ENCODE measurements at regions not wholly inside any gene's neighbourhood (a gene's known extent, or its start where the extent isn't known, plus 50 kb on each side); places are given as distances from the start of the nearest gene placed in this dataset.
"Not testable (repeated sequence)": the region's sequence is repeated elsewhere in the genome, so short reads cannot be mapped to it uniquely, and the experiment has no call there.

- DNase-seq = not testable (repeated sequence)
These were observed 168.7 kb upstream of the NFIA start for GRCh38 chr1:60913708-60914107.

- no peak for DNase-seq
These were observed 169.3 kb upstream of the NFIA start for GRCh38 chr1:60913039-60913438.

- no peak for DNase-seq
These were observed 170.2 kb upstream of the NFIA start for GRCh38 chr1:60911966-60912697.

- no peak for DNase-seq
These were observed 174.2 kb upstream of the NFIA start for GRCh38 chr1:60908159-60908558.

GRCh38 chr1:60906526-60906925 lies 175.8 kb upstream of the NFIA start:
- DNase-seq = no peak

GRCh38 chr1:60906039-60906438 lies 176.3 kb upstream of the NFIA start:
- no peak for DNase-seq

- DNase-seq = no peak
These were observed 178.1 kb upstream of the NFIA start for GRCh38 chr1:60904099-60904851.

GRCh38 chr1:60903591-60903990 lies 178.8 kb upstream of the NFIA start:
- DNase-seq = no peak

- no peak for DNase-seq
These were observed 182.9 kb upstream of the NFIA start for GRCh38 chr1:60899464-60899863.

GRCh38 chr1:60898987-60899386 lies 183.4 kb upstream of the NFIA start:
- DNase-seq = no peak

GRCh38 chr1:60898413-60898812 lies 183.9 kb upstream of the NFIA start:
- DNase-seq = no peak

- no peak for DNase-seq
These were observed 185.5 kb upstream of the NFIA start for GRCh38 chr1:60896701-60897363.

- DNase-seq = no peak
These were observed 186.7 kb upstream of the NFIA start for GRCh38 chr1:60895701-60896100.

- DNase-seq = no peak
These were observed 187.1 kb upstream of the NFIA start for GRCh38 chr1:60895252-60895651.

- no peak for DNase-seq
These were observed 187.6 kb upstream of the NFIA start for GRCh38 chr1:60894741-60895140.

- no peak for DNase-seq
These were observed 188.2 kb upstream of the NFIA start for GRCh38 chr1:60894130-60894529.

GRCh38 chr1:60893136-60893930 lies 189.0 kb upstream of the NFIA start:
- DNase-seq = no peak

GRCh38 chr1:60891765-60892164 lies 190.6 kb upstream of the NFIA start:
- no peak for DNase-seq

GRCh38 chr1:60891281-60891680 lies 191.1 kb upstream of the NFIA start:
- no peak for DNase-seq

GRCh38 chr1:60890664-60891063 lies 191.7 kb upstream of the NFIA start:
- no peak for DNase-seq

- no peak for DNase-seq
These were observed 192.7 kb upstream of the NFIA start for GRCh38 chr1:60889709-60890108.

- no peak for DNase-seq
These were observed 194.2 kb upstream of the NFIA start for GRCh38 chr1:60888126-60888525.

GRCh38 chr1:60886793-60887331 lies 195.5 kb upstream of the NFIA start:
- DNase-seq = no peak

Data from effector CD8-positive, alpha-beta T cell (primary cell).